Ovary (tissue), 3 donors: ENCODE measurements at regions not wholly inside any gene's neighbourhood (a gene's known extent, or its start where the extent isn't known, plus 50 kb on each side); places are given as distances from the start of the nearest gene placed in this dataset.

ENCODE experiments used
- CTCF ChIP-seq, 3 donors: fragments of 450-650 bp in 2 of 3; fragments of 200-600 bp in 1 of 3; IDR thresholded peaks; one replicate each; pipeline versions ENCODE4 v1.5.1 to v1.8.0; 2016 to 2022; ENCODE audit warnings: antibody characterized with exemption in 3 of 3, mild to moderate bottlenecking in 1 of 3
- EP300 ChIP-seq: sonication (generic); formaldehyde crosslinking; IDR thresholded peaks from one replicate; pipeline ENCODE4 v1.6.1; 2017; ENCODE audit warnings: antibody characterized with exemption
- donor health status: DM: no; HTN: no; CAD: no.

GRCh38 chr12:131608740-131609690 is 101.9 kb upstream of the SFSWAP start:
- peak; percentile 63 to 68 (median 68) for TF ChIP-seq CTCF (IDR thresholded peaks at IDR 0.05)
- TF ChIP-seq EP300 = no peak
